HT1080 (cell line): ENCODE measurements at regions not wholly inside any gene's neighbourhood (a gene's known extent, or its start where the extent isn't known, plus 50 kb on each side); places are given as distances from the start of the nearest gene placed in this dataset.
"Not testable (repeated sequence)": the region's sequence is repeated elsewhere in the genome, so short reads cannot be mapped to it uniquely, and the experiment has no call there.

Experiments used
- DNase-seq: peaks from one replicate; pipeline ENCODE4 v3.0.0-alpha.2; 2015; ENCODE audit warnings: low read depth

DNA sequence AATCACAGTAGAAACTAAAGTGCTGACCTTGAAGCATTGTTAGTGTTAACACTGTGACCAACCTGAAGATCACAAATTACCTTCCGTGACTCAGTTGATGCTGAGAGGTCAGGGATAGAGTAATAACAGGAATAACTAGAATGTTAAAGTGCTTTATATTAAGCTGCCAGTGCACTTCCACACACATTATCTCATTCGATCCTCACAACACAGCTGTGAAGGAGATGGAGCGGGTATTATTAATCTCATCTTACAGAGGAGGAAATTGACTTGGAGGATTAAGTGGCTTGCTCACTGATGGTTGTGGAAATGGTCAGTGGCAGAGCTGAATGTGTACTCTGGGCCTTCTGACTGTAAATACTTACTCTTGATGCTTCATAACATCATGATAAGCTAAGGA lies 252.5 kb upstream of the DMRT1 start:
- DNase-seq, result no peak

GRCh38 chr9:589723-590122 lies 251.8 kb upstream of the DMRT1 start:
- no peak for DNase-seq

DNA sequence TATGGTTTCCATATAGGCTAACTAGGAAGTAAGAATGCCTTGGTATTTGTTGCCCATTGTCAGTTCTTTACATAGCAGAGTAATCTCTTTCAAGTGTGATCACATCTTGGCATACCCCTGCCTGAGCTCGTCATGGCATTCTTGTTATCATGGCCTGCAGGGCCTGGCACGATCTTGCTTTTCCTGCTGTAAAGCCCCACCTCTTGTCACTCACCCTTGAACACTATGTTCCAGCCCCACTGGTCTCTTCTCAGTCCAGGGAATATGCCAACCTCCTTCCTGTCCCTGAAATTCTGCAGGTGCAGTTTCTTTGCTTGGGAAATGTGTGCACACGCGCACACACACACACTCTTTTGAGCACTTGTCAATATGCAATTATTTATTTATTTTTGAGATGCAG lies 250.2 kb upstream of the DMRT1 start:
- no peak for DNase-seq

GRCh38 chr9:592225-592624 lies 249.3 kb upstream of the DMRT1 start:
- DNase-seq, result no peak

DNA sequence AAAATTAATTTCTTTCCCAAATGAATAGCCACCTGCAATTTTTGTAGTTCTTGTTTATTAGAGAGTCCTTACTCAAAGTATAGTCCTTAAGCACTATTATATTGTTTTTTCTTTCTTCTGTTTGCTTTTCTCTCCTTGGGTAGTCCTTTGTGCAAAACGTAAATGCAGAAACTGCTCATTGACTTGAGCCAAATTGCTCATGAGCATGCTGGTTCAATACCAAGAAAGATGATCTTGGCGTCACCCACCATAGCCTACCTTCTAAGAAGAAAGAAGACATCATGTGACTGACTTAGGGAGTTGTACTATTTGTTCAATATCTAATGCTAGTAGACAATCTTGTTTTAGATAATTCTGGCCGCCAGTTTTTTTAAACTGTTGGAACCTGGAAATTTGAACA lies 248.8 kb upstream of the DMRT1 start:
- DNase-seq, result no peak

- no peak for DNase-seq
Measured at GRCh38 chr9:593809-594208, 247.7 kb upstream of the DMRT1 start.

DNA sequence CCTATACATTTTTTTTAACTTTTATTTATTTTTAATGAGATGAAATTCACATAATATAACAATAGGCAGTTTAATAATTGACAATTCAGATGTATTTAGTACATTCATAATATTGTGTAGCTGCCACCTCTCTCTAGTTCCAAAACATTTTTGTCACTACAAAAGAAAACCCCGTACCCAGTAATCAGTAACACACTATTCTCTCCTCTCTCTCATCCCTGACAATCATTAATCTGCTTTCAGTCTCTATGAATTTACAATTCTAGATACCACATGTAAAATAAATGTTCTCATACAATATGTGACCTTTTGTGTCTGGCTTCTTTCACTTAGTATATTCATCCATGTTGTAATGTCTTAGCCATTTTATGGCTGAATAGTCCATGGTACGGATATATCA lies 244.8 kb upstream of the DMRT1 start:
- no peak for DNase-seq

GRCh38 chr9:600006-600405 lies 241.5 kb upstream of the DMRT1 start:
- DNase-seq, result no peak

DNA sequence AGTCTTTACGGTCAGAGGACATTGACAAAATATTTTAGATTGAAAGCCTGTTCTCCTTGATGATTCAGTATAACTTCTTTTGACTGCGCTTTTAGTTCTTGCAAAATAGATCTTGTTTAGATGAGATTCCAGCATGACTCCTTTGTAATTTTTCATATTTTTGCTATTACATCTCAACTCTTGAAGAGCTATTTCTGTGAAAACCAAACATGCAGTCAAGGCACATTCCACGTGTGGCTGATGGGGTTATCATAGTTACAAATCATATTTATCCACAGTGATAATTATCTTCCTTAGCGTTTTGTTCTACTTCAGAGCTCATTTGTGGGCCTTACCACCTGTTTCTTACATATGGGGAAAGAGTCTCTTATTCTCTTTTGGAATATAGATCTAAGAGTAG lies 238.8 kb upstream of the DMRT1 start:
- no peak for DNase-seq

- no peak for DNase-seq
Measured at GRCh38 chr9:603126-603525, 238.4 kb upstream of the DMRT1 start.

DNA sequence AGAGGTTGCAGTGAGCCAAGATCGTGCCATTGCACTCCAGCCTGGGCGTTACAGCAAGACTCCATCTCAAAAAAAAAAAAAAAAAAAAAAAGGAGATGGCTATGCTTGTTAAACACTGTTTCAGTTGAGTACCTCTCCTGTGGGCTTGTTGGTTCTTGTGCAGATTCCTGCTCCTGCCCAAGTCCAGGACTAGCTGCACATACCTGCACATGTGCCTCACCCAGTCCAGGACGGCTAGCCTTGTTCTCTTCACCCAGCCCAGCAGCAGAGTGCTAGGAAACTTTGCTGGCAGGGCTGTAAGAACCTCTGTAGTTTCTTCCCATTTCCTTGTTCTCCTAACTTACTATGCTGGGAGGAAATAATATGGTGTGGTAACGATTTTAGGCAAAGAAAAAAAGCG lies 234.1 kb upstream of the DMRT1 start:
- DNase-seq, result no peak

DNA sequence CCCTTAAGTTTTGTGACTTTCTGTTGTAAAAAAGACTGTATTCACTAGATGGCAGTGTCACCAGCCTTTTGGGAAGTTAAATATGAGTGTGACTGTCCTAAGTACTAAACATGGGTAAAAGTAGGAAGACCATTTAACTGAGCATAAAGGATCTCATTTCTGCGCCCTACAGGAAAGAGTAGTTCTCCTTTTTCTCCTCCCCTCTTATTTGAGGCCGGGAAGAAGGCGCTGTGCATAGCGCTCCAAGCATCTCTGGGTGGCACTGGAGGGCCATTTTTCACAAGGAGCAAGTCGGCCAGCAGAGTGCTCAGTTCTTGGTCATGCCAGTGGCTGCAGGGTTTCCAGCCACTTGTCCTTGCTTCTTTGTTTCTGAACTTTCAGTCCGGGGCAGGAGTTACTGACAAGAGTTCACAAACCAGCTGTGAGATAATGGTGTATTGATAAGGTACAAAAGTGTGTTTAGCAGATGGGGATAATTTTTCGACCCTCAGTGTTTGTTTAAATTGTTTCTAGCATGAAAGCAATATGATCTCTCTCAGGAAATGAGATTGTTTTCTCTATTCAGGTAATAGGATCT lies 227.6 kb upstream of the DMRT1 start:
- DNase-seq, result peak; percentile 91

- DNase-seq, result peak; percentile 15
Measured at GRCh38 chr9:614431-614830, 227.1 kb upstream of the DMRT1 start.

DNA sequence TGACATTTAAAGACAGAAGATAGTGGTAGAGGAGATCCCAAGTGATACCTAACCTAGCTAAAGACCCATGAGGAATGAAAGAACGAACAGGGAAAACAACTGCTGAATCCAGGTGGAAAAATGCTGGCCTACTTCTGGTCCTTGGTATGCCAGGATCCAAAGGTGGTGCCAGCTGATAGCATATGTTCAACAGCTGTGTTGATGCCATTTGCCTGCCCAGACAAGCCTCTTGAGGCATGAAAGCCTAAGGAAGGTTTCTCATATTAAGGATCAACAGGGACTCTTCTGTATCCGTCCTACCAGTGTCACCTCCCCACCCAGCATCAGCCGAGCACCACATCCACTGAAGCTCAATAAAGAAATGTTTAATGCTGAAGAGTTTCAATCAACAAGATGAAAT lies 225.7 kb upstream of the DMRT1 start:
- no peak for DNase-seq

- no peak for DNase-seq
Measured at GRCh38 chr9:616694-617093, 224.8 kb upstream of the DMRT1 start.

DNA sequence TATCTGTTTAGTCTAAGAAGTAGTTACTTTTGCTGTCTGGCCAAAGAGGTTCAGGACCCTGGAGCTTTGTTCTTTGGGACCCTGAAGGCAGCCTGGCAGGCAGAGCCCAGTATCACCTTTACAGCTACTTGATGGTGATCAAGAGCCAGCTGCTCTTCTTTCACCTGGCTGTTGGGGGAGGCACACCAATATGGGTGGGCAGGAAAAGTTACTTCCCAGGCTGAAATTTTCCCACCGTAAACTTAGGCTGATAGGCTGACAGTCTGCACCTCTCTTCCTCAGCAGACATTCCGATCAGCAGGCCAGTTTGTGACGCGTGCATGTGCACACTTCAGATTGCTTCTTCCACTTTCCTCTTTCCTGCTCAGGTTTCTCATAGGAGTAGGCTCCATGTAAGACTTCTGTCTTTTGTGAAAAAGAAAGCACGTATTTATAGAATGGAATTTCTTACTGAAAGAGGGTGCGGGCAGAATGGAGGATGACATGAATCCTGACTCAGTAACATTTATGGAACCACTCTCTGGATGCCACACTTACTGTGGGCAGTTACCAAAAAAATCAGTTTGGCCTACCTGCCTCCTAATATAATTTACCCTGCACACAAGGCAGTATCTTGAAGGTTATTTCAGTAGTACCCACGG lies 223.9 kb upstream of the DMRT1 start:
- DNase-seq, result no peak

GRCh38 chr9:618478-618877 lies 223.0 kb upstream of the DMRT1 start:
- DNase-seq, result peak; percentile 27

DNA sequence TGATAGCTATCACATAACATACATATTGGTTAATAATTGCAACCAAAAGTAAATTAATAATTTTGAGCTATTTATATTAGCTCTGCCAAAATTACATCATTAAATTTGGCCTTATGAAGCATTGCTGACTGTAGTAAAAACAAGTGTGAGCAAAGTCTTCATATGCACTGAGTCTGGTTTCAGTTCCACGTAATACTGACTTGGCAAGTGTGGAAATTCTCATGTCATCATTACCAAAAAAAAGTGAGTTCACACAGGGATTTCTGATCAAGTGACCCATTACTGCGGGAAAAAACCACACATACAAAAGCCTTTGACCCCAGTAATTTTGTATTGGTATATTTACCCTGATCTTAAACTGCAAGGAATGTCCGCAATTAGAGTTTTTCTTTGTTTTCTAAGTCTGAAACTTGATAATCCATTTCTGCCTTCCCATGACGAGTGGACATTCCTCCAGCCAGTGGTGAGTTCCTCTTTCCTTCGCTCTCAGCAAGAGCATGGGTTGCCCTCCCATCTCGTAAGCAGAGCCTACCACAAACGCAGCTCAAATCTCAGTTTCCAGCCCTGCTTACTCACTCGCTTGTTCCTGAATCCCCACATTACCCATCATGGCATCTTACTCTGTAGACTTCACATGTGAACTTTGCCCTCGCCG lies 220.2 kb upstream of the DMRT1 start:
- no peak for DNase-seq

GRCh38 chr9:624935-625500 lies 216.5 kb upstream of the DMRT1 start:
- no peak for DNase-seq

- DNase-seq, result no peak
Measured at GRCh38 chr9:625613-626012, 215.9 kb upstream of the DMRT1 start.

GRCh38 chr9:626114-626513 lies 215.4 kb upstream of the DMRT1 start:
- not testable (repeated sequence) for DNase-seq

GRCh38 chr9:626596-626995 lies 214.9 kb upstream of the DMRT1 start:
- DNase-seq, result no peak
